HT-29 (cell line): ENCODE measurements at regions not wholly inside any gene's neighbourhood (a gene's known extent, or its start where the extent isn't known, plus 50 kb on each side); places are given as distances from the start of the nearest gene placed in this dataset.
A peak's percentile ranks its signal among the peaks of the same experiment; 100 is the strongest.

Experiments
- DNase-seq: peaks from one replicate; pipeline ENCODE4 v3.0.0-alpha.2; 2015; ENCODE audit warnings: low spot score

- no peak for DNase-seq
Measured at GRCh38 chr2:103103678-103104077, 341.8 kb downstream of the TMEM182 start.

- no peak for DNase-seq
Measured at GRCh38 chr2:103119352-103119751, 357.5 kb downstream of the TMEM182 start.

- no peak for DNase-seq
Measured at GRCh38 chr2:103121106-103121505, 359.3 kb downstream of the TMEM182 start.

GRCh38 chr2:103123516-103123915 lies 361.7 kb downstream of the TMEM182 start:
- DNase-seq, result no peak

GRCh38 chr2:103130857-103131256 lies 369.0 kb downstream of the TMEM182 start:
- no peak for DNase-seq

GRCh38 chr2:103132536-103133217 lies 370.8 kb downstream of the TMEM182 start:
- DNase-seq, result peak; percentile 3

- no peak for DNase-seq
Measured at GRCh38 chr2:103135679-103136078, 373.8 kb downstream of the TMEM182 start.

- DNase-seq, result no peak
Measured at GRCh38 chr2:103138123-103138901, 376.5 kb downstream of the TMEM182 start.

GRCh38 chr2:103139628-103140268 lies 377.9 kb downstream of the TMEM182 start:
- DNase-seq, result no peak

- DNase-seq, result no peak
Measured at GRCh38 chr2:103144837-103145236, 383.0 kb downstream of the TMEM182 start.

GRCh38 chr2:103145739-103146138 lies 383.9 kb downstream of the TMEM182 start:
- no peak for DNase-seq

- DNase-seq, result no peak
Measured at GRCh38 chr2:103151046-103151445, 389.2 kb downstream of the TMEM182 start.

GRCh38 chr2:103152556-103152955 lies 390.7 kb downstream of the TMEM182 start:
- no peak for DNase-seq

GRCh38 chr2:103153580-103154284 lies 391.9 kb downstream of the TMEM182 start:
- DNase-seq, result no peak

GRCh38 chr2:103155308-103155707 lies 393.5 kb downstream of the TMEM182 start:
- no peak for DNase-seq

- no peak for DNase-seq
Measured at GRCh38 chr2:103159018-103159417, 397.2 kb downstream of the TMEM182 start.

GRCh38 chr2:103161456-103162289 lies 399.8 kb downstream of the TMEM182 start:
- DNase-seq, result peak; percentile 67

GRCh38 chr2:103164748-103165147 lies 402.9 kb downstream of the TMEM182 start:
- DNase-seq, result no peak

GRCh38 chr2:103165836-103166235 lies 404.0 kb downstream of the TMEM182 start:
- no peak for DNase-seq

GRCh38 chr2:103166456-103167324 lies 404.9 kb downstream of the TMEM182 start:
- peak; percentile 50 for DNase-seq
